PC-3 (cell line): ENCODE measurements at regions not wholly inside any gene's neighbourhood (a gene's known extent, or its start where the extent isn't known, plus 50 kb on each side); places are given as distances from the start of the nearest gene placed in this dataset.

Source experiments
- ATAC-seq: fragments of 200-7000 bp; cut with Tn5 transposase; 2 replicates; pipeline ENCODE4 v1.9.1; 2020; ENCODE audit warnings: mild to moderate bottlenecking, moderate library complexity
- BruUV-seq: library from RNA; stranded (reverse); fragments of 400-500 nt; replicated peaks from 2 replicates; lab custom pipeline; 2021; lab: Mats Ljungman, UMichigan
- CTCF ChIA-PET: fragments of 300-600 bp; sonication (Branson Sonifier 250); formaldehyde crosslinking; loops from one replicate; lab custom pipeline; 2022; ENCODE audit warnings: antibody characterized with exemption; lab: Charles Lee
- POLR2A ChIA-PET: fragments of 300-600 bp; sonication (Branson Sonifier 250); formaldehyde crosslinking; loops from one replicate; lab custom pipeline; 2022; ENCODE audit warnings: antibody characterized with exemption; ENCODE audit not compliant: unreplicated experiment; lab: Charles Lee
- DNase-seq: peaks from one replicate; pipeline ENCODE4 v3.0.0-alpha.2; 2015
- H2AFZ ChIP-seq: fragments of 300-600 bp; sonication (generic); 2 replicates; pipeline ENCODE4 v1.6.0; 2016; ENCODE audit warnings: antibody characterized with exemption, low read length
- H3F3A ChIP-seq: fragments of 300-600 bp; sonication (generic); one replicate; pipeline ENCODE4 v1.6.0; 2017; ENCODE audit warnings: antibody characterized with exemption, low read length, control low read depth, mild to moderate bottlenecking; ENCODE audit not compliant: unreplicated experiment
- H3K27ac ChIP-seq: fragments of 300-600 bp; sonication (generic); 2 replicates; pipeline ENCODE4 v1.5.1; 2016; ENCODE audit warnings: mild to moderate bottlenecking, low read length
- H3K27me3 ChIP-seq: fragments of 300-600 bp; sonication (generic); 2 replicates; pipeline ENCODE4 v1.6.1; 2016; ENCODE audit warnings: low read length, mixed read lengths
- H3K36me3 ChIP-seq: fragments of 300-600 bp; sonication (generic); 2 replicates; pipeline ENCODE4 v1.6.1; 2016; ENCODE audit warnings: low read depth, mixed run types, low read length, mixed read lengths
- H3K4me1 ChIP-seq: fragments of 300-600 bp; sonication (generic); 2 replicates; pipeline ENCODE4 v1.5.1; 2016; ENCODE audit warnings: low read length; ENCODE audit not compliant: insufficient read depth
- H3K4me2 ChIP-seq: fragments of 300-600 bp; sonication (generic); 2 replicates; pipeline ENCODE4 v1.6.0; 2016; ENCODE audit warnings: low read length
- H3K4me3 ChIP-seq: fragments of 300-600 bp; sonication (generic); 2 replicates; pipeline ENCODE4 v1.5.1; 2016; ENCODE audit warnings: mild to moderate bottlenecking, low read length, mixed read lengths
- H3K79me2 ChIP-seq: fragments of 300-600 bp; sonication (generic); 2 replicates; pipeline ENCODE4 v1.6.1; 2017; ENCODE audit warnings: low read length, mixed read lengths
- H3K9ac ChIP-seq: fragments of 300-600 bp; sonication (generic); 2 replicates; pipeline ENCODE4 v1.6.0; 2016; ENCODE audit warnings: mild to moderate bottlenecking, low read length
- H3K9me2 ChIP-seq: fragments of 300-600 bp; sonication (generic); replicated peaks from 2 replicates; pipeline ENCODE4 v1.6.1; 2016; ENCODE audit warnings: mixed run types, low read length, mixed read lengths
- H3K9me3 ChIP-seq: fragments of 300-600 bp; sonication (generic); 2 replicates; pipeline ENCODE4 v1.6.1; 2016; ENCODE audit warnings: low read length, mixed read lengths
- H4K20me1 ChIP-seq: fragments of 300-600 bp; sonication (generic); 2 replicates; pipeline ENCODE4 v1.6.1; 2016; ENCODE audit warnings: low read length, mixed read lengths
- CTCF ChIP-seq: fragments of 300-600 bp; sonication (generic); conservative IDR thresholded peaks from 2 replicates; pipeline ENCODE4 v1.5.1; 2017; ENCODE audit warnings: antibody characterized with exemption, low read depth, mild to moderate bottlenecking, low read length
- EZH2 ChIP-seq: fragments of 300-600 bp; sonication (generic); IDR thresholded peaks from one replicate; pipeline ENCODE4 v1.6.1; 2017; ENCODE audit warnings: antibody characterized with exemption, mild to moderate bottlenecking, low read length; ENCODE audit not compliant: unreplicated experiment
- EZH2phosphoT487 ChIP-seq: fragments of 300-600 bp; sonication (generic); IDR thresholded peaks from 2 replicates; pipeline ENCODE4 v1.6.1; 2018; ENCODE audit warnings: mild to moderate bottlenecking, antibody characterized with exemption, low read length, borderline replicate concordance
- intact Hi-C: fragments of 100-400 bp; cut with micrococcal nuclease; formaldehyde crosslinking; loops from 2 replicates; pipeline ENCODE4 v1.9.0; 2023

GRCh38 chr15:95549168-95549738, 781.2 kb upstream of the NR2F2 start:
- TF ChIP-seq EZH2phosphoT487 = no peak
- no peak for TF ChIP-seq EZH2
- no peak for TF ChIP-seq CTCF
- H3K4me2 ChIP-seq = no peak overlapping the region
- no peaks in the 10 kb centered on the region for H3K79me2 ChIP-seq
- POLR2A ChIA-PET = no interaction called here
- no peak for ATAC-seq
- H3F3A ChIP-seq = no peaks in the 10 kb centered on the region
- no peak overlapping the region for H3K4me3 ChIP-seq
- no peaks in the 10 kb centered on the region for H3K9me3 ChIP-seq
- H3K27ac ChIP-seq = no peak overlapping the region
- CTCF ChIA-PET = no interaction called here
- H3K9ac ChIP-seq = no peak overlapping the region
- H3K27me3 ChIP-seq = no peaks in the 10 kb centered on the region
- intact Hi-C loops = no loop called here
- H2AFZ ChIP-seq = no peak overlapping the region
- no TSS peak for BruUV-seq
- no peak for DNase-seq
- no peaks in the 10 kb centered on the region for H3K36me3 ChIP-seq
- H4K20me1 ChIP-seq = no peaks in the 10 kb centered on the region
- no peaks in the 10 kb centered on the region for H3K4me1 ChIP-seq
- H3K9me2 ChIP-seq = no peaks in the 10 kb centered on the region

- Histone ChIP-seq H3K9ac (no peak overlapping the region), H3K27ac (no peak overlapping the region), H3K4me1 (no peaks in the 10 kb centered on the region), H3K27me3 (no peaks in the 10 kb centered on the region), H3K9me2 (no peaks in the 10 kb centered on the region), H3K4me2 (no peak overlapping the region), H3K36me3 (no peaks in the 10 kb centered on the region), H3K4me3 (no peak overlapping the region), H3F3A (no peaks in the 10 kb centered on the region), H3K79me2 (no peaks in the 10 kb centered on the region), H4K20me1 (no peaks in the 10 kb centered on the region), H2AFZ (no peak overlapping the region), H3K9me3 (no peaks in the 10 kb centered on the region)
- TF ChIP-seq EZH2phosphoT487 (no peak), CTCF (no peak), EZH2 (no peak)
- POLR2A ChIA-PET = no interaction called here
- intact Hi-C loops = loop anchor here (10.0 kb wide), 1 partner anchor 226 kb away; no protein-coding TSS in a partner anchor
- ATAC-seq (no peak), DNase-seq (no peak)
- CTCF ChIA-PET = no interaction called here
- no TSS peak for BruUV-seq
Observed at GRCh38 chr15:95550702-95551101, 779.8 kb upstream of the NR2F2 start.

GRCh38 chr15:95556225-95556624, 774.3 kb upstream of the NR2F2 start:
- DNase-seq = no peak
- Histone ChIP-seq H3K79me2 (no peaks in the 10 kb centered on the region), H3K4me1 (peaks cover 31% of the 10 kb centered on the region), H4K20me1 (no peaks in the 10 kb centered on the region), H3F3A (no peaks in the 10 kb centered on the region), H3K36me3 (no peaks in the 10 kb centered on the region), H3K4me3 (no peak overlapping the region), H3K9me3 (no peaks in the 10 kb centered on the region), H3K4me2 (no peak overlapping the region), H3K9ac (no peak overlapping the region), H3K27me3 (no peaks in the 10 kb centered on the region), H2AFZ (no peak overlapping the region), H3K27ac (no peak overlapping the region), H3K9me2 (no peaks in the 10 kb centered on the region)
- intact Hi-C loops = loop anchor here (2.0 to 10.0 kb wide), 5 partner anchors 231 to 1691 kb away; no protein-coding TSS in a partner anchor
- TF ChIP-seq EZH2phosphoT487 = no peak
- ATAC-seq = no peak
- BruUV-seq = no TSS peak
- ChIA-PET POLR2A (no interaction called here), CTCF (no interaction called here)
